Fibroblast of lung (primary cell): ENCODE measurements at regions not wholly inside any gene's neighbourhood (a gene's known extent, or its start where the extent isn't known, plus 50 kb on each side); places are given as distances from the start of the nearest gene placed in this dataset.

Experiments used
- DNase-seq, 2 donors: peaks; one replicate each; pipeline versions ENCODE4 v3.0.0 to v3.0.0-alpha.2; 2010; ENCODE audit warnings: low read depth in 2 of 2
- H2AFZ ChIP-seq: 2 replicates; pipeline ENCODE4 v1.5.1; 2012; ENCODE audit warnings: low read length, control low read depth, inconsistent platforms
- H3K27ac ChIP-seq: 2 replicates; pipeline ENCODE4 v1.5.1; 2011; ENCODE audit warnings: low read length, control low read depth; ENCODE audit not compliant: insufficient read depth
- H3K27me3 ChIP-seq: 2 replicates; pipeline ENCODE4 v1.5.1; 2011; ENCODE audit warnings: mild to moderate bottlenecking, low read length; ENCODE audit not compliant: control insufficient read depth, insufficient read depth
- H3K36me3 ChIP-seq: 2 replicates; pipeline ENCODE4 v1.5.1; 2011; ENCODE audit warnings: low read length; ENCODE audit not compliant: control insufficient read depth, insufficient read depth
- H3K4me1 ChIP-seq: 2 replicates; pipeline ENCODE4 v1.5.1; 2011; ENCODE audit warnings: low read length; ENCODE audit not compliant: control insufficient read depth, insufficient read depth; ENCODE audit errors: extremely low read depth
- H3K4me2 ChIP-seq: 2 replicates; pipeline ENCODE4 v1.5.1; 2011; ENCODE audit warnings: low read length, control low read depth; ENCODE audit not compliant: insufficient read depth; ENCODE audit errors: extremely low read depth
- H3K4me3 ChIP-seq, 4 experiments: fragments of 200-600 bp in 1 of 4; sonication (generic) in 1 of 4; replicated peaks in 1 of 4; 2 replicates each; pipeline ENCODE4 v1.5.1; 2011 to 2016; ENCODE audit warnings: low read length in 4 of 4, low read depth in 3 of 4, mild to moderate bottlenecking in 3 of 4, control low read depth in 2 of 4, inconsistent platforms in 1 of 4, mixed read lengths in 1 of 4; ENCODE audit not compliant: insufficient read depth in 1 of 4; ENCODE audit errors: control extremely low read depth in 1 of 4
- H3K79me2 ChIP-seq: 2 replicates; pipeline ENCODE4 v1.5.1; 2012; ENCODE audit warnings: mild to moderate bottlenecking, low read length, inconsistent platforms; ENCODE audit not compliant: control insufficient read depth, insufficient read depth
- H3K9ac ChIP-seq: 2 replicates; pipeline ENCODE4 v1.5.1; 2011; ENCODE audit warnings: mild to moderate bottlenecking, low read length, control low read depth; ENCODE audit not compliant: insufficient read depth
- H3K9me3 ChIP-seq: 2 replicates; pipeline ENCODE4 v1.5.1; 2012; ENCODE audit warnings: low read depth, low read length; ENCODE audit not compliant: control insufficient read depth, insufficient read depth
- H4K20me1 ChIP-seq: 2 replicates; pipeline ENCODE4 v1.5.1; 2011; ENCODE audit warnings: low read length; ENCODE audit not compliant: control insufficient read depth, insufficient read depth; ENCODE audit errors: extremely low read depth
- EZH2 ChIP-seq: IDR thresholded peaks from 2 replicates; pipeline ENCODE4 v1.5.1; 2012; ENCODE audit warnings: low read length, control low read depth, mild to moderate bottlenecking; ENCODE audit errors: missing control alignments
- TF ChIP-seq, protein P1 (sequence below), 2 donors: IDR thresholded peaks in 1 of 2; conservative IDR thresholded peaks in 1 of 2; 1 replicate in 1 of 2; 2 replicates in 1 of 2; pipeline ENCODE4 v1.5.1; 2011 to 2012; ENCODE audit warnings: low read length in 2 of 2, control low read depth in 1 of 2, inconsistent platforms in 1 of 2, low read depth in 1 of 2, mild to moderate bottlenecking in 1 of 2

DNA sequence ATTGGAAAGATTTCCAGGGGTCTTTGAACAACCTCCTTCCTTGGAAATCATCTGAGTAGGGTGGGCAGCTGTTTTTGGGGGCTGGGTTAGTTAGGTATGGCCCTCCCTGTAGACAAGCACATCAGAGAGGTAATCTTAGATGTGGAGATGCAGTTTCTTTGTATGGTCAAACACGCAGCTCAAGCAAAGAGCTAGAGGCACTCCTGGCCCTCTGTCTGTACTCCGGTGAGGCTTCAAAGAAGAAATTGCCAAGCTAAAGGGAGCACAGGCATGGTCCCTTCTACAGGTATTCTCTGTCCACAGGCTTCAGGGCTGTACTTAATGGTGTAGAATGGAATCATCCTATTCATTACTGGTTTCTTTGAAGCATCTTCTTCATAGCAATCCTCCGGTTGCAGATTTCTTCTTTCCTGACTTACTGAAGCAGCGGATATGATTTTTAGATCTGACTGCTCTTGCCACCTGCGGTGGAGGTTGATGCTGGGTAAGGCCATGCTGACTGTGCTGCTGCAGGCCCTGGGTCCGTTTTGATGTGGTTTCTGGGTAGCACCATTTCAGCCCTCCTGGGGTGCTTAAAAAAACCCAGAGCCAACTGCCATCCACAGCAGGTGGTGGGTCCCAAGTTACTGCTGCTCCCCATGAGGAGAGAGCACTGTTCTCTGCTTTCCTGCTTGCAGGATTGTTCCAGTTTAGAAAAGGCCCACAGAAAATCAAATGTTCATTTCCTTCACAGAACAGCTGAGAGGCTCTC lies 318.9 kb upstream of the GATB start:
- Histone ChIP-seq H3K36me3 (no peaks in the 10 kb centered on the region), H3K9me3 (no peaks in the 10 kb centered on the region), H3K4me3 (no peak overlapping the region), H4K20me1 (no peaks in the 10 kb centered on the region), H3K4me1 (no peaks in the 10 kb centered on the region), H3K27ac (no peak overlapping the region), H3K4me2 (no peak overlapping the region), H3K27me3 (peaks cover 5% of the 10 kb centered on the region), H2AFZ (no peak overlapping the region), H3K79me2 (no peaks in the 10 kb centered on the region), H3K9ac (no peak overlapping the region)
- no peak for DNase-seq
- no peak for TF ChIP-seq EZH2
- TF ChIP-seq, protein P1, sequence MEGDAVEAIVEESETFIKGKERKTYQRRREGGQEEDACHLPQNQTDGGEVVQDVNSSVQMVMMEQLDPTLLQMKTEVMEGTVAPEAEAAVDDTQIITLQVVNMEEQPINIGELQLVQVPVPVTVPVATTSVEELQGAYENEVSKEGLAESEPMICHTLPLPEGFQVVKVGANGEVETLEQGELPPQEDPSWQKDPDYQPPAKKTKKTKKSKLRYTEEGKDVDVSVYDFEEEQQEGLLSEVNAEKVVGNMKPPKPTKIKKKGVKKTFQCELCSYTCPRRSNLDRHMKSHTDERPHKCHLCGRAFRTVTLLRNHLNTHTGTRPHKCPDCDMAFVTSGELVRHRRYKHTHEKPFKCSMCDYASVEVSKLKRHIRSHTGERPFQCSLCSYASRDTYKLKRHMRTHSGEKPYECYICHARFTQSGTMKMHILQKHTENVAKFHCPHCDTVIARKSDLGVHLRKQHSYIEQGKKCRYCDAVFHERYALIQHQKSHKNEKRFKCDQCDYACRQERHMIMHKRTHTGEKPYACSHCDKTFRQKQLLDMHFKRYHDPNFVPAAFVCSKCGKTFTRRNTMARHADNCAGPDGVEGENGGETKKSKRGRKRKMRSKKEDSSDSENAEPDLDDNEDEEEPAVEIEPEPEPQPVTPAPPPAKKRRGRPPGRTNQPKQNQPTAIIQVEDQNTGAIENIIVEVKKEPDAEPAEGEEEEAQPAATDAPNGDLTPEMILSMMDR (conservative IDR thresholded peaks at IDR 0.05 in 1 of 2, IDR thresholded peaks at IDR 0.05 in 1 of 2; ENCODE audit: low read depth in 1 of 2, low read length in 2 of 2), result no peak

DNA sequence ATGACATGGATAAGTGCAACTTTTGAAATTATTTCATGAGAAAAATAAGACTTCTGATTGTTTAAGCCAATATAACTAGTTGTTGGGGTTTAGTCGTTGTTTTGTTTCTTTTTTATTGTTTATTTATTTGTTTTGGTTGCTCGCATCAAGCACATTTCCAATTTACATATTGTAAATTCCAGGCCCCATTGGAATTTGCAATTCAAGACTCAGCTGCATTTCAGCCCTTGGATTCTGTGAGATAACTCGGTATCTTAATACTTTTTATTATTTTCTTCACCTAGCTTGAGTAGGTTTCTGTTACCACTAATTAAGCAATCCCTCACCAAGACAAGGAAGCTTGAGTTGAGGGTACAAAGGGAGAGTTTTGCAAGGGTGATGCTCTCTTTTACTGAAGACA lies 318.3 kb upstream of the GATB start:
- no peak overlapping the region for H2AFZ ChIP-seq
- H3K36me3 ChIP-seq, result no peaks in the 10 kb centered on the region
- H3K9ac ChIP-seq, result no peak overlapping the region
- H3K79me2 ChIP-seq, result no peaks in the 10 kb centered on the region
- no peak overlapping the region for H3K4me3 ChIP-seq
- H3K27ac ChIP-seq, result no peak overlapping the region
- H3K9me3 ChIP-seq, result no peaks in the 10 kb centered on the region
- no peak for TF ChIP-seq EZH2
- TF ChIP-seq, protein P1 (conservative IDR thresholded peaks at IDR 0.05 in 1 of 2, IDR thresholded peaks at IDR 0.05 in 1 of 2; ENCODE audit: low read depth in 1 of 2, low read length in 2 of 2), result no peak
- H3K4me1 ChIP-seq, result no peaks in the 10 kb centered on the region
- H4K20me1 ChIP-seq, result no peaks in the 10 kb centered on the region
- H3K4me2 ChIP-seq, result no peak overlapping the region
- peaks cover 5% of the 10 kb centered on the region for H3K27me3 ChIP-seq
- DNase-seq, result no peak

DNA sequence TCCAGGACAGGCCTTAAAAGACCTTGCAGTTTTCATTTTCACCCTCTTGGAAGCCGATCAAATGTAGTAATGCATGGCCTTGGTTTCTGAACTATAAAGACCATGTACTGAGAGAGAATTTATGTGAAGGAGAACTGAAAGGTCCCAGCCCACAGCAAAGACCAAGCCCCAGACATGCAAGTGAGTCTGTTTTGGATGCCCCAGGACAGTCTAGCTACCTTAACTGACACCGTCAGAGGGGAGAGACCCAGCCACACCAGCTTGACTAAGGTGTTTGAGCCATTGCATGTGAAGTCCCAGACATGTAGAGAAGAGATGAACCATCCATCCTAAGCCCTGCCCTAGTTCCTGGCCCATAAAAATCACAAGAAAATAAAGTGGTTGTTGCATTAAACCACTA lies 316.8 kb upstream of the GATB start:
- H3K4me2 ChIP-seq, result no peak overlapping the region
- H3K4me1 ChIP-seq, result no peaks in the 10 kb centered on the region
- DNase-seq, result no peak
- H3K9ac ChIP-seq, result no peak overlapping the region
- H3K27me3 ChIP-seq, result peaks cover 5% of the 10 kb centered on the region
- no peak overlapping the region for H3K4me3 ChIP-seq
- H3K9me3 ChIP-seq, result no peaks in the 10 kb centered on the region
- H2AFZ ChIP-seq, result no peak overlapping the region
- H4K20me1 ChIP-seq, result no peaks in the 10 kb centered on the region
- no peak overlapping the region for H3K27ac ChIP-seq
- TF ChIP-seq, protein P1 (conservative IDR thresholded peaks at IDR 0.05 in 1 of 2, IDR thresholded peaks at IDR 0.05 in 1 of 2; ENCODE audit: low read depth in 1 of 2, low read length in 2 of 2), result no peak
- no peak for TF ChIP-seq EZH2
- H3K79me2 ChIP-seq, result no peaks in the 10 kb centered on the region
- H3K36me3 ChIP-seq, result no peaks in the 10 kb centered on the region
